ENCODE measurements at regions not wholly inside any gene's neighbourhood (a gene's known extent, or its start where the extent isn't known, plus 50 kb on each side); places are given as distances from the start of the nearest gene placed in this dataset.

- peak; percentile 18 for DNase-seq
Measured at GRCh38 chr18:79611040-79611681, 68.4 kb upstream of the CTDP1 start.

GRCh38 chr18:79612291-79613108 lies 67.1 kb upstream of the CTDP1 start:
- DNase-seq: no peak

GRCh38 chr18:79613186-79613931 lies 66.2 kb upstream of the CTDP1 start:
- DNase-seq: no peak

DNA sequence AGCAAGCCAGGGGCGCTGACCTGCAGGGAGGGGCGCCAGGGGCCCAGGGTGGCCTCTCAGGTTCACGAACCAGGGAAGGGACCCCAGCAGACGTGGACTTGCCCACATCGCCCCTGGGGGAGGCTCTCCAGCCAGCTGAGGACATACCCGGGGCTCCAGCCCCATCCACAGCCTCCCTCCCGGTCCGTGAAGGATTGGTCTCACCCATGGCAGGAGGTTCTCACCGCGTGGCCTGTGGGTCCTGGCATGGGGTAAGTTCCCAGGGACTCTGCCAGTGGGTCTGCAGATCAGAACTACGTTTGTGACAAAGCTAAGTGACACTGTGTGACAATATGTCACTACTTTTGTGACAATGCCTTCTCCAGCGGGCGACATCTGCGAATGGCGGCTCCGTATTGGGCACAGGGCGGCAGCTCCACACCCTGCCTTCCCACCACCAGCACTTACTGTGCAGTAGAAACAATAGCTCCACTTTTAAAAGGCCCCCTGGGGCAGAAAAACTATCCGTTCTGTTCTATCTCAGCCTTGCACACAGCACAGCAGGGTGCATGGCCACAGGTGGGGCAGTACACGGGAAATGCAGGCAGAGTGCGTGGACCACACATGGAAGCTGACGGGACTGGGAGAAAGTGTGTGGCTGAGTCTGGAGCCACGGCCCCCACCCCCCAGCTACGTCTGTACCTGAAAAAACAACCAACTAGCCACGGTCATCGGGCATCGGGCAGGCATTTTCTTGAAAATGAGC lies 65.2 kb upstream of the CTDP1 start:
- DNase-seq: no peak

GRCh38 chr18:79615091-79615490 lies 64.5 kb upstream of the CTDP1 start:
- no peak for DNase-seq

DNA sequence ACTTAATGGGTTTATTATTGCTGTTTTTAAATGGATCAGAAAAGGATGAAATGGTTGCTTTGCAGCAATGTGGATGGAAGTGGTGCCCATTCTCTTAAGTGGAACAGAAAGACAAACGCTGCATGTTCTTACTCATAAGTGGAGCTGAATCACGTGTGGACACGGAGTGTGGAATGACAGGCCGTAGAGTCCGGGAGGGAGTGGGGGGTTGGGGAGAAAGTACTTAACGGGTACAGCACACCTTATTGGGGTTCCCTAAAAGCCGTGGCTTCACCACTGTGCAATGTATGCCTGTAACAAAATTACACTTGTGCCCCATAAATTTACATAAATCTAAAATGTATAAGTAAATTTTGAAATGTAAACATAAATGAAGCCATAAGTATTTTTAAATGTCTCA lies 64.0 kb upstream of the CTDP1 start:
- no peak for DNase-seq

DNA sequence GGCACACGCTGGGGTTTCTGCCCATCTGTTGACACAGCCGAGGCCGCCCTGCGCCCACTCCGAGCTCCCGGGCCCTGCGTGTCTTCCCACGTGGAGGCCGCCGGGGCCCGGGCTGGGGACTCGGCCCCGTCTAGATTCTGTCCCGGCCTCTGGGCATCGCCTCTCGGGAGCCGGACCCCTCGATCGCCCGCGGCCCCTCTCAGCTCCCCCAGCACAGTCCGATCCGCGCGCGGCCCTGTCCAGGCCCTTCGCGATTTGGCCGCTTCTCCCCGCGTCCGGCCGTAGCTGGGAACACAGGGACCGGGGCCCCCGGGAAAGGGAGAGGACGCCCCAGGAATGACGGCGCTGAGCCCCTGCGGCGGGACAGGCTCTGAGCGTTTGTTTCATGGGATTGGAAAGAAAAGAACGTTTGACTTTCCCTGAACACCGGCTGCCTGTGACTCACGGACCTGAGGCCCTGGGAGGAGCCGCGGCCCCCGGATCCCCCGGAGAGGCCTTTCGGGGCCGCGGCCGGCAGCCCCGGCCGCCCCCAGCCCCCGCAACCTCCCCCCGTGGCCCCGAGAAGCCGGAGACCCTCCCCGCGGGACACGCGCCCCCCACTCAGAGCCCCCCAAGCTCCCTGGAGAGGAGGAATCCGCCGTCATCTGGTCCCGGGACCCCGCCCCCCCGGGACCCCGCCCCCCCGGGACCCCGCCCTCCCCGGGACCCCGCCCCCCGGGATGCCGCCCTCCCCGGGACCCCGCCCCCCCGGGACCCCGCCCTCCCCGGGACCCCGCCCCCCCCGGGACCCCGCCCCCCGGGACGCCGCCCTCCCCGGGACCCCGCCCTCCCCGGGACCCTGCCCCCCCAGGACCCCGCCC lies 62.7 kb upstream of the CTDP1 start:
- no peak for DNase-seq

DNA sequence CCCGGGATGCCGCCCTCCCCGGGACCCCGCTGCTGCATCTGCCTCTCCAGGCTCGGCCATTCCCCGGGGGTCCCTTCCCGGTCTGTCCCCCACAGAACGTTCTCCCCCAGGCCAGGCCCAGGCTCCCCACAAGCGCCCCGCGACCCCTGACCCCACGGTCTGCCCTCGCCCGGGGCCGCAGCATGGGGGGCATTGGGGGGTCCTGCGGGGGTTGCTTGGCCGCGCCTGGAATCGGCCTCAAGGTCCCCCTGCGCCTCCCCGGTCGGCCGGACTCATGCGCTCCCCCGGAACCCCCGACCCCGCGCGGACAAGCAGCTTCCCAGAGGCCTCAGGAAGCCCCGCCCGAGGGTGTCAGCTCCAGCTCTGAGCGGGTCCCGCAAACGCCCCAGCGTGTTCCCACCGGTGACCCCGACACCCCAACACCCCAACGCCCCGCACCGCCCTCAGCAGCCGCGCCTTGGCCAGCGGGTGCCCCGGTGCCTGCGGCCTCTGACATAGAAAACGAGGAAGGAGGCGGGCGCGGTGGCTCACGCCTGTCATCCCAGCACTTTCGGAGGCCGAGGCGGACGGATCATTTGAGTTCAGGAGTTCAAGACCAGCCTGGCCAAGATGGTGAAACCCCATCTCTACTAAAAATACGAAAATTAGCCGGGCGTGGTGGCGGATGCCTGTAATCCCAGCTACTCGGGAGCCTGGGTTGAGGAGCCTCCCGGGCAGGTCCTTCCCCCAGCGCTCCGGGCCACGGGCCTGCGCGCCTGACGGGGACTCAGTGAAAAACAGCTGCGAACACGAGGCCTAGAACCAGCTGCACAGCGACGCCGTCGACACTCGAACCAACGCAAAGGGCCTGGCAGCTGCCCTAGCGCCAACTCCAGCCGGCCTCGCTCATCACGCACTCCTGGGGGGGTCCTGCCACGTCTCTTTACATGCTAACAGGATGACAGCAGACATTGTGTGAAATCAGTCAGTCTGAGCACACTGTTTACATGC lies 61.8 kb upstream of the CTDP1 start:
- no peak for DNase-seq

- no peak for DNase-seq
Measured at GRCh38 chr18:79620576-79621165, 58.9 kb upstream of the CTDP1 start.

- DNase-seq: no peak
Measured at GRCh38 chr18:79621501-79621900, 58.1 kb upstream of the CTDP1 start.

DNA sequence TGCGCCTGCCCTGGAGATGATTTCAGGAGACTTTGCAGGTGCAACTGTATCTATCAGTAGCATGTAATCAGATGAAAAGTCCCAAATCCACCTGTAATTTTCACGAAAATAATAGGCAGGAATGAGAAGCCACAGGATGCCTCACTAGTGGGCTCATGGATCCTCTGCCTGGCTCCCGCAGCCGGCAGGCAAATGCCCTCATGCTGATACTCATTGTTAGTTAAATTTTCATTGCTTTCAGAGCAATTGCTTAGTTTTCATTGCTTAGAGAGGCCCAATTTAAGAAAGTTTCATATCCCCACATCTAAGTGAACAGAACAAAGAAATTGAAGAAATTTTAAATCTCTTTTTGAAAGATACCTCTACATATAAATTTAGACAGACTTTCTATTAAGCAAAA lies 57.6 kb upstream of the CTDP1 start:
- no peak for DNase-seq

DNA sequence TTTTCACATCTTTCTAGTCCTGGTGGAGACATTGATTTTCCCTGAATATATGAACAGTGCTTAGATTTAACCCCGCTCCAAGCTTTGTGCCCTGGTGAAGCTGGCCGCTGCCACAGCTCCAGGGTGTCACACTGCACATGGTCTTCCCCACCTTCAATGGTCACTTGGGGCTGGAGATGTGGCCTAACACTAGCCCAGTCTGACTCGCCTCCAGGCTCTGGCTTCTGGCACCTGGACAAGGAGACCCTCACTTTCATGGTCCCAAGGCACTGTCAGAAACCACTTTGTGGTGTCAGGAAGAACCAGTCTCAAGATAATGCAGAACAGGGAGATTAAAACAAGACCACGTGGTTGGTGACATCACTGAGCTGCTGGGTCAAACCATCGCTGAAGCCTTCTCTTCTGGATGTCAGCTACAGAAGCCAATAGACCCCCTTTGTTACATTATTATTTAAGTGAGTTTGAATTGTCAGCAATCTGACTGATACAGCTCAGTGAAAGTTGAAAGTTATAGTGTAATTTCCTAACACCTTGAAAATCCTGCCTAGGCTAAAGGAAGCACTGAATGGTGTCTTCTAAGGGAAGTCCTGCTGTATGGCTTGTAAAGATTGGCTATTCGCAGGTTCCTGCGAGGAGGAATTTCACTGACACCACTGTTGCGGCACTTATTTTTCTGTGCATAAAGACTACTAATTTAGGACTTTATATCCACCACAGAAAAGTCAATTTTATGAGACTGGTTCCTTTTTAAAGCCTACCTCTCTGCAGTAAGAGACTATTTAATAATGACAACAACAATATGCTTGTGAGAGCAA lies 55.0 kb upstream of the CTDP1 start:
- DNase-seq: no peak

GRCh38 chr18:79625195-79625923 lies 54.2 kb upstream of the CTDP1 start:
- DNase-seq: no peak

DNA sequence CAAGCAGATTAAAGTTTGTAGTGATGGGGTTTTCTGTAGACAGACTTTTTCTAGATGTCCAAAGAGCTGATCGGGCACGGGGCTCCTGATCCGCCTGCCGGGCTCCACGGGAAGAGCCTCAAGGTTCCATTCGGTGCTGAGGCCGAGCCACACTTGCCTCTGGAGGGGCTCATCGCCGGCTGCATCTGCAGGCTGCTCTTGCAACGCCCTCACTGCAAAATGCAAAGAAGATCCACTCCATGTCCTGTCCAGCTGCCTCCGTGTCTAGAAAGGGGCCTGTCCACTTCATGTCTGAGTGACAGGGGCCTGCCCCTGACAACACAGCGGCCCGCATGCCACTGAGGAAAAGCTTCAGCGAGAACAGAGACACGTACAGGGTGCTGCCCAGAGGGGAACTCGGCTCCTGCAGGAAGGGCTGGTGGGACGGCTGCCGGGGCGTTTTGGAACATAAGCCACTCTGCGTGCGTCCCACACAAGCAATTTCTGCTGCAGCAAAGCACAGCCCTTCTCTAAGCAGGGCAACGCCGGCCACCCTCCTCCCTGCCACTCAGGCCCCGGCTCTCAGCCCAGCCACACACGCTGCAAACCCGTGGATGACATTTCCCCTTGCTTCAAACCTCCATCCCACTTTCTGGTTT lies 53.6 kb upstream of the CTDP1 start:
- no peak for DNase-seq

GRCh38 chr18:79626905-79627749 lies 52.5 kb upstream of the CTDP1 start:
- DNase-seq: no peak

GRCh38 chr18:79627750-79628294 lies 51.8 kb upstream of the CTDP1 start:
- no peak for DNase-seq

Data from COR-L47 (cell line).